A549 (cell line): ENCODE measurements at regions not wholly inside any gene's neighbourhood (a gene's known extent, or its start where the extent isn't known, plus 50 kb on each side); places are given as distances from the start of the nearest gene placed in this dataset.
"Not testable (repeated sequence)": the region's sequence is repeated elsewhere in the genome, so short reads cannot be mapped to it uniquely, and the experiment has no call there.

ENCODE experiments used
- ATAC-seq, 2 experiments: fragments of 200-7000 bp in 1 of 2; fragments of >200 bp in 1 of 2; cut with Nextera tagmentation in 1 of 2; cut with Tn5 transposase in 1 of 2; 3 replicates each; pipeline versions ENCODE4 v1.8.0 to v1.9.1; 2018 to 2020; ENCODE audit warnings: mild to moderate bottlenecking in 1 of 2, moderate library complexity in 1 of 2
- CTCF ChIA-PET: fragments of 300-600 bp; sonication (Branson Sonifier 250); formaldehyde crosslinking; extraction: SDS; loops from one replicate; lab custom pipeline; 2021; ENCODE audit warnings: antibody characterized with exemption, inconsistent platforms; lab: Yijun Ruan, JAX
- POLR2A ChIA-PET: fragments of 350-600 bp; formaldehyde crosslinking; extraction: SDS; loops from one replicate; lab custom pipeline; 2021; ENCODE audit warnings: antibody characterized with exemption, inconsistent platforms; lab: Yijun Ruan, JAX
- DNase-seq, 2 experiments: peaks; one replicate each; pipeline versions ENCODE4 v3.0.0 to v3.0.0-alpha.2; 2011 to 2016; ENCODE audit warnings: low read depth in 1 of 2, low spot score in 1 of 2
- FAIRE-seq: peaks from 2 replicates; lab custom pipeline; 2011; peaks lifted over from hg19 to GRCh38; lab: Jason Lieb, UNC
- H3K27ac ChIP-seq, 2 experiments: fragments of >200 bp; sonication (Bioruptor Twin); formaldehyde crosslinking; 3 replicates each; pipeline ENCODE4 v1.5.1; 2016 to 2017
- H3K4me1 ChIP-seq: fragments of >200 bp; sonication (Bioruptor Twin); formaldehyde crosslinking; 3 replicates; pipeline ENCODE4 v1.6.1; 2016
- H3K4me2 ChIP-seq: fragments of >200 bp; sonication (Bioruptor Twin); formaldehyde crosslinking; 3 replicates; pipeline ENCODE4 v1.6.1; 2016
- H3K4me3 ChIP-seq: fragments of >200 bp; sonication (Bioruptor Twin); formaldehyde crosslinking; 3 replicates; pipeline ENCODE4 v1.5.1; 2016
- H3K9me3 ChIP-seq: fragments of >200 bp; sonication (Bioruptor Twin); formaldehyde crosslinking; 3 replicates; pipeline ENCODE4 v1.6.1; 2016
- CBX8 ChIP-seq: fragments of 200-600 bp; sonication (generic); IDR thresholded peaks from 2 replicates; pipeline ENCODE4 v1.6.1; 2016
- E2F6 ChIP-seq: IDR thresholded peaks from 2 replicates; pipeline ENCODE4 v1.6.1; 2012; ENCODE audit warnings: low read depth, borderline replicate concordance
- EHMT2 ChIP-seq: fragments of 200-600 bp; sonication (generic); IDR thresholded peaks from 2 replicates; pipeline ENCODE4 v1.6.1; 2016; ENCODE audit warnings: antibody characterized with exemption, low read depth, mild to moderate bottlenecking, moderate library complexity
- ESRRA ChIP-seq: fragments of 150-350 bp; IDR thresholded peaks from 2 replicates; pipeline ENCODE4 v1.6.1; 2014; ENCODE audit warnings: mild to moderate bottlenecking, low read length, borderline replicate concordance
- FOXS1 ChIP-seq: fragments of 250-450 bp; sonication (Bioruptor Pico); IDR thresholded peaks from 2 replicates; pipeline ENCODE4 v1.5.0; 2020; ENCODE audit warnings: mild to moderate bottlenecking, moderate library complexity
- HDAC2 ChIP-seq: fragments of 200-600 bp; sonication (generic); IDR thresholded peaks from 2 replicates; pipeline ENCODE4 v1.6.1; 2016
- HES2 ChIP-seq: fragments of >200 bp; sonication (Bioruptor Twin); formaldehyde crosslinking; IDR thresholded peaks from 2 replicates; pipeline ENCODE4 v1.6.1; 2016
- KDM1A ChIP-seq: fragments of 200-600 bp; sonication (generic); IDR thresholded peaks from 2 replicates; pipeline ENCODE4 v1.6.1; 2016; ENCODE audit warnings: low read depth, mild to moderate bottlenecking
- MAFK ChIP-seq: fragments of 450-650 bp; IDR thresholded peaks from 2 replicates; pipeline ENCODE4 v1.6.1; 2014; ENCODE audit not compliant: partially characterized antibody
- MYC ChIP-seq: IDR thresholded peaks from 2 replicates; pipeline ENCODE4 v1.6.1; 2012; ENCODE audit warnings: mild to moderate bottlenecking, inconsistent platforms, low read length, improper control_type of control experiment, borderline replicate concordance
- NFE2L2 ChIP-seq: fragments of 150-350 bp; conservative IDR thresholded peaks from 2 replicates; pipeline ENCODE4 v1.6.1; 2014; ENCODE audit warnings: low read length
- NR3C1 ChIP-seq: fragments of >200 bp; sonication (Bioruptor Twin); formaldehyde crosslinking; IDR thresholded peaks from 3 replicates; pipeline ENCODE4 v1.6.1; 2017
- PBX3 ChIP-seq: IDR thresholded peaks from 2 replicates; pipeline ENCODE4 v1.6.1; 2012
- POLR2AphosphoS2 ChIP-seq: conservative IDR thresholded peaks from 2 replicates; pipeline ENCODE4 v1.6.1; 2012; ENCODE audit warnings: low read length, improper control_type of control experiment, inconsistent platforms
- RFX5 ChIP-seq: fragments of 450-650 bp; IDR thresholded peaks from 2 replicates; pipeline ENCODE4 v1.7.1; 2014; ENCODE audit warnings: antibody characterized with exemption, mild to moderate bottlenecking, moderate library complexity
- ZC3H11A ChIP-seq: fragments of 450-650 bp; IDR thresholded peaks from 2 replicates; pipeline ENCODE4 v1.6.1; 2014; ENCODE audit warnings: antibody characterized with exemption, mild to moderate bottlenecking
- ZFP36 ChIP-seq: fragments of 450-650 bp; IDR thresholded peaks from 2 replicates; pipeline ENCODE4 v1.6.1; 2014; ENCODE audit warnings: borderline replicate concordance; ENCODE audit not compliant: partially characterized antibody
- ZSCAN20 ChIP-seq: fragments of 250-450 bp; sonication (Bioruptor Pico); IDR thresholded peaks from 2 replicates; pipeline ENCODE4 v1.8.0; 2022; ENCODE audit warnings: mild to moderate bottlenecking, moderate library complexity
- WGBS: methylation state at CpG from one replicate; pipeline ENCODE4 v1.1.6; 2017; ENCODE audit errors: missing lambda C conversion rate; 5-methylcytosine and 5-hydroxymethylcytosine counted together

GRCh38 chr10:37441224-37441623, 315.8 kb downstream of the ANKRD30A start:
- POLR2A ChIA-PET, result not testable (repeated sequence)
- 77% methylated on average over 3 of the region's 4 CpGs for WGBS
- CTCF ChIA-PET, result interaction anchor here (0.6 kb wide), 1 partner anchor 41 kb away, joined by 3 read pairs; no protein-coding TSS in a partner anchor

GRCh38 chr10:37439826-37440225, 314.4 kb downstream of the ANKRD30A start:
- Histone ChIP-seq H3K9me3 (0 out of 3 replicates have a peak, but pooled peaks cover 2% of the 10 kb centered on the region), H3K4me1 (no peaks in the 10 kb centered on the region), H3K4me2 (no peak overlapping the region), H3K4me3 (no peak overlapping the region), H3K27ac (no peak overlapping the region)
- ChIA-PET POLR2A (no interaction called here), CTCF (no interaction called here)
- TF ChIP-seq HDAC2, result no peak
- no peak for TF ChIP-seq NR3C1
- no peak for TF ChIP-seq CBX8
- TF ChIP-seq POLR2AphosphoS2, result no peak
- no peak for TF ChIP-seq EHMT2
- TF ChIP-seq E2F6, result no peak
- TF ChIP-seq ZFP36, result no peak
- no peak for TF ChIP-seq KDM1A
- TF ChIP-seq ZSCAN20 (CRISPR knock-in tag), result no peak
- TF ChIP-seq FOXS1 (CRISPR knock-in tag), result no peak
- TF ChIP-seq NFE2L2, result no peak
- no peak for TF ChIP-seq ESRRA
- TF ChIP-seq MYC, result no peak
- TF ChIP-seq HES2, result no peak
- TF ChIP-seq RFX5, result no peak
- TF ChIP-seq PBX3, result no peak
- 50% methylated on average over 2 of the region's 2 CpGs for WGBS
- ATAC-seq (no peak), FAIRE-seq (no peak), DNase-seq (no peak)

More at GRCh38 chr10:37441224-37441623, 315.8 kb downstream of the ANKRD30A start:
- not testable (repeated sequence) for H3K4me2 ChIP-seq, H3K27ac ChIP-seq, ATAC-seq, H3K4me3 ChIP-seq, DNase-seq, FAIRE-seq, H3K9me3 ChIP-seq, H3K4me1 ChIP-seq
- TF ChIP-seq ZC3H11A, result peak; percentile 37

GRCh38 chr10:37436357-37436756, 311.0 kb downstream of the ANKRD30A start:
- no peaks in the 10 kb centered on the region for H3K9me3 ChIP-seq
- H3K4me3 ChIP-seq, result no peak overlapping the region
- FAIRE-seq (no peak), ATAC-seq (no peak), DNase-seq (no peak)
- ChIA-PET CTCF (interaction anchor here (1.5 kb wide), 1 partner anchor 59 kb away, joined by 3 read pairs; no protein-coding TSS in a partner anchor), POLR2A (no interaction called here)
- 75% methylated on average over 2 of the region's 2 CpGs for WGBS
- no peak overlapping the region for H3K27ac ChIP-seq
- 0 out of 3 replicates have a peak, but pooled peaks cover 4% of the 10 kb centered on the region for H3K4me1 ChIP-seq
- TF ChIP-seq MAFK (peak; percentile 90), PBX3 (no peak)
- H3K4me2 ChIP-seq, result no peak overlapping the region
